Ascending aorta (tissue), 2 donors: ENCODE measurements at regions not wholly inside any gene's neighbourhood (a gene's known extent, or its start where the extent isn't known, plus 50 kb on each side); places are given as distances from the start of the nearest gene placed in this dataset.
"Not testable (repeated sequence)": the region's sequence is repeated elsewhere in the genome, so short reads cannot be mapped to it uniquely, and the experiment has no call there.

Source experiments
- DNase-seq, 2 donors: peaks; one replicate each; pipeline ENCODE4 v3.0.0-alpha.2; 2019; ENCODE audit warnings: low spot score in 2 of 2
- H3K27ac ChIP-seq, 2 donors: fragments of 200-600 bp; sonication (generic); one replicate each; pipeline ENCODE4 v1.5.1; 2016 to 2017; ENCODE audit warnings: mild to moderate bottlenecking in 1 of 2
- H3K27me3 ChIP-seq: fragments of 200-600 bp; sonication (generic); one replicate; pipeline ENCODE4 v1.5.1; 2017
- H3K36me3 ChIP-seq, 2 donors: fragments of 200-600 bp; sonication (generic); one replicate each; pipeline ENCODE4 v1.5.1; 2016
- H3K4me1 ChIP-seq, 2 donors: fragments of 200-600 bp; sonication (generic); one replicate each; pipeline ENCODE4 v1.5.1; 2016 to 2017; ENCODE audit warnings: mild to moderate bottlenecking in 1 of 2
- H3K4me3 ChIP-seq, 2 donors: fragments of 200-600 bp; sonication (generic); one replicate each; pipeline ENCODE4 v1.5.1; 2016 to 2017; ENCODE audit warnings: mild to moderate bottlenecking in 1 of 2
- H3K9me3 ChIP-seq, 2 donors: fragments of 200-600 bp; sonication (generic); one replicate each; pipeline ENCODE4 v1.5.1; 2016
- CTCF ChIP-seq, 3 experiments: fragments of 200-600 bp in 2 of 3; fragments of 450-650 bp in 1 of 3; sonication (generic) in 2 of 3; IDR thresholded peaks; one replicate each; pipeline ENCODE4 v1.5.1; 2016 to 2019; ENCODE audit warnings: antibody characterized with exemption in 3 of 3, mild to moderate bottlenecking in 1 of 3, moderate library complexity in 1 of 3
- intact Hi-C: fragments of 100-400 bp; cut with DNase I; formaldehyde crosslinking; loops from one replicate; pipeline ENCODE4 v1.15.1; 2023

DNA sequence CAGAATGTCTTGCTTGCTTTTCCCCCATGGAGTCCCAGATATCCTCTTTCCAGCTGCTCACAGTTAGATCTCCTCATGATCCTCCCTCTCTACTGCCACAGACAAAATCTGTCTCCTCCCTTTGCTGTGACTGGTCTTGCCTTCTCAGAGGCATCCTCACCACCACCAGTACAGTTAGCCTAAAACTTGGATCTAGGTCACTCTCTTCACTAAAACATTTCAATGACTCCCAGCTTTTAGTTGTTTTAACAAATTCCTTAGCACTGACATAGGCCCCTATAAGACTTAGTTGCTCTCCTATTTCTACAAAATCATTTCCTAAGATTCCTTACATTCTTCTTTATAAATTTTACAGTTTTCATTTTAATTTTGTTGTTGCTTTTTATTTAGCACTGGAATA lies 734.2 kb upstream of the CHAC2 start:
- DNase-seq, result no peak
- no peak for TF ChIP-seq CTCF (IDR thresholded peaks at IDR 0.05)
- intact Hi-C loops, result no loop called here
- Histone ChIP-seq H3K27ac (no peak overlapping the region), H3K4me1 (no peaks in the 10 kb centered on the region), H3K27me3 (no peaks in the 10 kb centered on the region), H3K4me3 (no peak overlapping the region), H3K9me3 (no peaks in the 10 kb centered on the region), H3K36me3 (no peaks in the 10 kb centered on the region)

DNA sequence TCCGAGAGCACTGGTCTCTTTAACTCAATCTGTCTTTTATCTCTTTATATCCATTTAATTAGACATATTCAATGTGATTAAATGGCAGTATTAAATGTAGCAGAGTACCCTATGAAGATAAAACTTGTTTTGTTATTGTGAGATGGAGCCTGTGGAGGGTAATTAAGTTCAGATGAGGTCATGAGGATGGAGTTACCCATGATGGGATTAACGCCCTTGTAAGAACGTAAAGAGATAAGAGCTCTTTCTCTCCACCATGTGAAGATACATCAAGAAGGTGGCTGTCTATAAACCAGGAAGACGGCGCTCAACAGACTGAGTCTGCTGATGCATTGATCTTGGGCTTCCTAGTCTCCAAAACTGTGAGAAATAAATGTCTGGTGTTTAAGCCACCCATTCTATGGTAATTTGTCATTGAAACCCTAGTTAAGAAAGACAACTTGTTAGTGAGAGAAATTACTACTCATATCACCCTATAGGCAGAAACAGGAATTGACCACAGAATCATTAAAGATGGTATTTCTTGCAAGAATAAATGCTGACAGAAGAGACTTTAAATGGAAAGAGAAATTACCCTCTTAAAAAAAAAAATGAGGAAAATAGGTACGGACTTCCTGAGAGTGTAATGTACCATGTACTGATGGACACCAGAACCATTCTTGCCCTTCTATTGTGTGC lies 738.7 kb upstream of the CHAC2 start:
- H3K27me3 ChIP-seq, result no peaks in the 10 kb centered on the region
- no peak overlapping the region for H3K27ac ChIP-seq
- H3K4me1 ChIP-seq, result no peaks in the 10 kb centered on the region
- TF ChIP-seq CTCF (IDR thresholded peaks at IDR 0.05), result no peak
- H3K4me3 ChIP-seq, result no peak overlapping the region
- H3K36me3 ChIP-seq, result no peaks in the 10 kb centered on the region
- intact Hi-C loops, result no loop called here
- DNase-seq, result no peak
- no peaks in the 10 kb centered on the region for H3K9me3 ChIP-seq

DNA sequence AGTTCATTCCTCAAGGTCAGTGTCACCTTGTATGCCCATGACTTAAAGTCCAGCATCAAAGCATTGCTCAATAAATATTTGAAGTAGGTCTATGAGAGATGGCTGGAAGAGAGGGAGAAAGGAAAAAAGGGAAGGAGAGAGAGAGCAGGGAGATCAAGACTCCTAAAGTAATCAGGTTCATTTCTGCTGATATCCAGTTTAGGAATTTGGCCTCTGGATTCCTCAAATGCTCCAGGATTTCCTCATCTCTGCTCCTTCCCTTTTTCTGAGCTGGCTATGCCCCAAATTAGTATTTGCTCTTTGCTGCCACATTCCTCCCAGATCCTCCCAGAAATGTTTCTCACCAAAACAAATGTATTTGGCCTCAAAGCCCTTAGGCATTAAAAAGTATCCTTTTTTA lies 739.4 kb upstream of the CHAC2 start:
- H3K4me1 ChIP-seq, result no peaks in the 10 kb centered on the region
- H3K27ac ChIP-seq, result no peak overlapping the region
- no peaks in the 10 kb centered on the region for H3K9me3 ChIP-seq
- DNase-seq, result no peak
- intact Hi-C loops, result no loop called here
- H3K36me3 ChIP-seq, result no peaks in the 10 kb centered on the region
- no peak overlapping the region for H3K4me3 ChIP-seq
- no peaks in the 10 kb centered on the region for H3K27me3 ChIP-seq
- TF ChIP-seq CTCF (IDR thresholded peaks at IDR 0.05), result no peak

DNA sequence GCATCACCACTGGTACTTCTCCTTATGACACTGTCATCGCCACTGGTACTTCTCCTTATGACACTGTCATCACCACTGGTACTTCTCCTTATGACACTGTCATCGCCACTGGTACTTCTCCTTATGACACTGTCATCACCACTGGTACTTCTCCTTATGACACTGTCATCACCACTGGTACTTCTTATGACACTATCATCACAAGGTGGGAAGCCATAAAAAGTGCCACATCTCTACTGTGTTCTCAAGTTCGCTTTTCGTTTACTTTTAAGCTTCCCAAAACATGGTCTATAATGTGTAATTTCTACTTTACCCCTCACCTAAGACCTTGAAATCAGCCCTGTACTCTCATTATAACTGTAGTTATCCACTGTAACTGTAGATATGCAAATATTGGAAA lies 745.4 kb upstream of the CHAC2 start:
- H3K4me3 ChIP-seq, H3K27me3 ChIP-seq, H3K9me3 ChIP-seq, DNase-seq, H3K4me1 ChIP-seq, H3K36me3 ChIP-seq, intact Hi-C loops, H3K27ac ChIP-seq: not testable (repeated sequence)

- DNase-seq, result no peak
- intact Hi-C loops, result no loop called here
- no peaks in the 10 kb centered on the region for H3K9me3 ChIP-seq
- H3K36me3 ChIP-seq, result no peaks in the 10 kb centered on the region
- H3K27ac ChIP-seq, result no peak overlapping the region
- no peaks in the 10 kb centered on the region for H3K4me1 ChIP-seq
- H3K27me3 ChIP-seq, result no peaks in the 10 kb centered on the region
- no peak for TF ChIP-seq CTCF (IDR thresholded peaks at IDR 0.05)
- H3K4me3 ChIP-seq, result no peak overlapping the region
These were observed 745.8 kb upstream of the CHAC2 start for GRCh38 chr2:53021828-53022227.

- no peaks in the 10 kb centered on the region for H3K9me3 ChIP-seq
- no peak overlapping the region for H3K4me3 ChIP-seq
- no peak overlapping the region for H3K27ac ChIP-seq
- DNase-seq, result no peak
- H3K27me3 ChIP-seq, result no peaks in the 10 kb centered on the region
- H3K36me3 ChIP-seq, result no peaks in the 10 kb centered on the region
- no peaks in the 10 kb centered on the region for H3K4me1 ChIP-seq
- no peak for TF ChIP-seq CTCF (IDR thresholded peaks at IDR 0.05)
- intact Hi-C loops, result no loop called here
These were observed 746.3 kb upstream of the CHAC2 start for GRCh38 chr2:53021292-53021691.
